ENCODE measurements at regions not wholly inside any gene's neighbourhood (a gene's known extent, or its start where the extent isn't known, plus 50 kb on each side); places are given as distances from the start of the nearest gene placed in this dataset.

DNA sequence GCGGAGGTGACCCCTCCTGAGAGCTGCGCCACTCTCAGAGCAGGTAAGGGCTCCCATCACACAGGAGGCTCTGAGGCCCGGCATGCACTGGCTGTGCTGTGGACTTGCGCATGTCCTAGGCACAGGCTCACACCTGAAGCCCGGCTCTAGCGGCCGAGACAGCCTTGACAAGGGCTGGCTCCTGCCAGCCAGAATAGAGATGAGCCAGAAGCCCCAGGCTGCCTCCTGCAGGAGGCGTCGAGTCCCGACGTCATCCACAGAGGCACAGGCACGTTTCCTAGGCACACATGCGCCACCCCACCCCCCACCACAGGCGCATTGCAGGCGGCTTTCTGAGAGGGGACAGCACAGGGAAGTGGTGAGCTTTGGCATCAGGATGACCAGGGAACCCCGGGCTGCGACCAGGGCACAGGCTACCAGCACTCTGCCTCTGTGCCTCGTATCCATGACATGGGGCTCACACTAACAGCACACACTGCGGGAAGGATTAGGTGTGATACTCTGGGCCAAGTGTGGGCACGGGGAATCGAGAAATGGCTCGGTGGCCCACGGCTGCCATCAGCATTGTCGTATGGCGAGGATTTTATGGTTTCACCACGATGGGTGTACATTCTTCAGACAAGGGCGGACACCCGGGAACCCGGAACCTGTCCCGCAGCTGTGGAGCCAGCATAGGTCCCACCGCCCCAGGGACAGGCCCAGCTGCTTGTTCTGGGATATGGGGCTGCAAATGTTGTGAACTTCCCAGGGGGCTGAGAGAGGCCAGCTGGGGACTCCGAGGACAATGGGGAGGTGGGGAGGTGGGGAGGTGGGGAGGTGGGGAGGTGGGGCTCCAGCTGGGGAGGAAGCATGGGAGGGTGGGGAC lies 90.7 kb upstream of the ADRA2C start:
- TF ChIP-seq EZH2phosphoT487 (IDR thresholded peaks at IDR 0.05; ENCODE audit: insufficient read depth, low read depth) = no peak
- TF ChIP-seq EZH2 (IDR thresholded peaks at IDR 0.05; ENCODE audit: insufficient read depth, poor library complexity, severe bottlenecking) = no peak

Data from GM23248 (cell line).